ENCODE measurements at regions not wholly inside any gene's neighbourhood (a gene's known extent, or its start where the extent isn't known, plus 50 kb on each side); places are given as distances from the start of the nearest gene placed in this dataset.
"Not testable (repeated sequence)": the region's sequence is repeated elsewhere in the genome, so short reads cannot be mapped to it uniquely, and the experiment has no call there.

GRCh38 chr1:104266612-104267011 is 516.9 kb downstream of the AMY1C start:
- Histone ChIP-seq H3K27ac (no peak overlapping the region), H3K4me3 (no peak overlapping the region), H3K36me3 (no peaks in the 10 kb centered on the region), H3K4me1 (ENCODE audit: low read depth) (peaks cover 4% of the 10 kb centered on the region), H3K9me3 (ENCODE audit: low read depth) (no peaks in the 10 kb centered on the region), H3K27me3 (no peaks in the 10 kb centered on the region)
- no peak for DNase-seq (ENCODE audit: low read depth in 1 of 2, low spot score in 1 of 2)
- TF ChIP-seq, protein P1, sequence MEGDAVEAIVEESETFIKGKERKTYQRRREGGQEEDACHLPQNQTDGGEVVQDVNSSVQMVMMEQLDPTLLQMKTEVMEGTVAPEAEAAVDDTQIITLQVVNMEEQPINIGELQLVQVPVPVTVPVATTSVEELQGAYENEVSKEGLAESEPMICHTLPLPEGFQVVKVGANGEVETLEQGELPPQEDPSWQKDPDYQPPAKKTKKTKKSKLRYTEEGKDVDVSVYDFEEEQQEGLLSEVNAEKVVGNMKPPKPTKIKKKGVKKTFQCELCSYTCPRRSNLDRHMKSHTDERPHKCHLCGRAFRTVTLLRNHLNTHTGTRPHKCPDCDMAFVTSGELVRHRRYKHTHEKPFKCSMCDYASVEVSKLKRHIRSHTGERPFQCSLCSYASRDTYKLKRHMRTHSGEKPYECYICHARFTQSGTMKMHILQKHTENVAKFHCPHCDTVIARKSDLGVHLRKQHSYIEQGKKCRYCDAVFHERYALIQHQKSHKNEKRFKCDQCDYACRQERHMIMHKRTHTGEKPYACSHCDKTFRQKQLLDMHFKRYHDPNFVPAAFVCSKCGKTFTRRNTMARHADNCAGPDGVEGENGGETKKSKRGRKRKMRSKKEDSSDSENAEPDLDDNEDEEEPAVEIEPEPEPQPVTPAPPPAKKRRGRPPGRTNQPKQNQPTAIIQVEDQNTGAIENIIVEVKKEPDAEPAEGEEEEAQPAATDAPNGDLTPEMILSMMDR (IDR thresholded peaks at IDR 0.05; ENCODE audit: low read depth, low read length), result no peak

DNA sequence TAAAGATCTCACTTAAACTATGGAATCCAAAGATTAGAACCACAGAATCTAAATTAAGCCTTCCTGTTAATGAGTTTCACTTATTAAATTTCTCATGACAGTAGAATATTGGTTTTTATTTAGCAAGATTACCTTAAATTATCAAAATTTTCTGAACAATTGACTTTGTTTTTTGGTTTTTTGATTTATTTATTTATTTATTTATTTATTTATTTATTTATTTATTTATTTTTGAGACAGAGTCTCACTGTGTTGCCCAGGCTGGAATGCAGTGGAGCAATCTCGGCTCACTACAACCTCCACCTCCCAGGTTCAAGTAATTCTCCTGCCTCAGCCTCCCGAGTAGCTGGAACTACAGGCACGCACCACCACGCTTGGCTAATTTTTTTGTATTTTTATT is 538.6 kb downstream of the AMY1C start:
- not testable (repeated sequence) for H3K27ac ChIP-seq

DNA sequence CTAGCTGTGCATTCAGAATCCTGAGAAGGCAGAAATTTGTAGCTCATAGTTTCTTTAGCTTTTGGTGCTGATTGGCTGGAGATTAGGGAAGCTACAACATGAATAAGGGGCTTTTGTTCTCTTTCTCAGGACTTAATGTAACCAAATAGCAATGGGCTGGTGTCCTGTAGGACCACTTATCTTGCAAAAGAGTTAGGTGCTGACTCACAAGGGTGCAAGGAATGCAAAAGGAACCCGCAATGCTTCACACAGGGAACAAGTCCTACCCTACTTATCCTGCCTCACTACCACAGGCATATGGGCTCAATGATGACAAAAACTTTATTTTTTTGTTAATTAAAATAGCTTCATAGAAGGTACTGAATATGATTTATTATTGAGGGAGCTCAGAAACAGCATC is 541.5 kb downstream of the AMY1C start:
- no peaks in the 10 kb centered on the region for H3K36me3 ChIP-seq
- no peaks in the 10 kb centered on the region for H3K27me3 ChIP-seq
- TF ChIP-seq, protein P1 (IDR thresholded peaks at IDR 0.05; ENCODE audit: low read depth, low read length), result no peak
- no peaks in the 10 kb centered on the region for H3K4me1 ChIP-seq (ENCODE audit: low read depth)
- H3K4me3 ChIP-seq, result no peak overlapping the region
- H3K27ac ChIP-seq, result no peak overlapping the region
- DNase-seq (ENCODE audit: low read depth in 1 of 2, low spot score in 1 of 2), result no peak
- no peaks in the 10 kb centered on the region for H3K9me3 ChIP-seq (ENCODE audit: low read depth)

More for the DNA sequence above, 538.6 kb downstream of the AMY1C start:
- H3K4me1 ChIP-seq (ENCODE audit: low read depth); H3K36me3 ChIP-seq; H3K4me3 ChIP-seq; H3K9me3 ChIP-seq (ENCODE audit: low read depth); DNase-seq (ENCODE audit: low read depth in 1 of 2, low spot score in 1 of 2); H3K27me3 ChIP-seq: not testable (repeated sequence)

DNA sequence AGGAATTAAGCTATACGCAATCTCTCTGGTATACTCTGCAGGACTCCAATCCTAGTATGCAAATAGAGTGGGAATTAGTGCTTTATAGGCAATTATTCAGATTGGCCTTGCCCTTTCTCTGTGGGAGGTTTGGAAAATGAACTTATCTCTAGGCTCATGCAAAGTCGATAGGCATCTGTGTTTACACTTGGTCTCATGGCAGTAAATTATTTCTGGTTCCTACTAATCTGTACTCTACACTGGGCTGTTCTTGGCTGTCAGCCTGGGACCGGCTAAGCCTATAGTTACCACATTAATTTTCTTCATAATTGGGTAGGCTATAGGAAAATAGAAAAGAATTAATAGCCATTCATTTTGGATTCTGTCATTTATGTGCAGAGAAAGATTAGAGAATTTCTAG is 544.6 kb downstream of the AMY1C start:
- H3K9me3 ChIP-seq (ENCODE audit: low read depth), result no peaks in the 10 kb centered on the region
- no peak for DNase-seq (ENCODE audit: low read depth in 1 of 2, low spot score in 1 of 2)
- no peak overlapping the region for H3K4me3 ChIP-seq
- H3K27ac ChIP-seq, result no peak overlapping the region
- no peaks in the 10 kb centered on the region for H3K4me1 ChIP-seq (ENCODE audit: low read depth)
- H3K27me3 ChIP-seq, result no peaks in the 10 kb centered on the region
- TF ChIP-seq, protein P1 (IDR thresholded peaks at IDR 0.05; ENCODE audit: low read depth, low read length), result no peak
- H3K36me3 ChIP-seq, result no peaks in the 10 kb centered on the region

- H3K9me3 ChIP-seq (ENCODE audit: low read depth), result no peaks in the 10 kb centered on the region
- no peak overlapping the region for H3K27ac ChIP-seq
- no peak overlapping the region for H3K4me3 ChIP-seq
- no peak for DNase-seq (ENCODE audit: low read depth in 1 of 2, low spot score in 1 of 2)
- H3K36me3 ChIP-seq, result no peaks in the 10 kb centered on the region
- TF ChIP-seq, protein P1 (IDR thresholded peaks at IDR 0.05; ENCODE audit: low read depth, low read length), result no peak
- no peaks in the 10 kb centered on the region for H3K27me3 ChIP-seq
- no peaks in the 10 kb centered on the region for H3K4me1 ChIP-seq (ENCODE audit: low read depth)
These were observed 545.8 kb downstream of the AMY1C start for GRCh38 chr1:104295511-104295910.

- Histone ChIP-seq H3K9me3 (ENCODE audit: low read depth) (no peaks in the 10 kb centered on the region), H3K27me3 (no peaks in the 10 kb centered on the region), H3K27ac (no peak overlapping the region), H3K36me3 (no peaks in the 10 kb centered on the region), H3K4me1 (ENCODE audit: low read depth) (no peaks in the 10 kb centered on the region), H3K4me3 (no peak overlapping the region)
- DNase-seq (ENCODE audit: low read depth in 1 of 2, low spot score in 1 of 2), result no peak
- TF ChIP-seq, protein P1 (IDR thresholded peaks at IDR 0.05; ENCODE audit: low read depth, low read length), result no peak
These were observed 560.0 kb downstream of the AMY1C start for GRCh38 chr1:104309673-104310072.

Data from cardiac muscle cell (in vitro differentiated cells and primary cell).